WTC11 (cell line): ENCODE measurements at regions not wholly inside any gene's neighbourhood (a gene's known extent, or its start where the extent isn't known, plus 50 kb on each side); places are given as distances from the start of the nearest gene placed in this dataset.

Experiments
- ATAC-seq: fragments of 200-7000 bp; cut with Tn5 transposase; 2 replicates; pipeline ENCODE4 v1.10.0; 2021; ENCODE audit warnings: mild to moderate bottlenecking, moderate library complexity
- CTCF ChIA-PET: fragments of 300-600 bp; sonication (Branson Sonifier 250); formaldehyde crosslinking; loops from one replicate; lab custom pipeline; 2021; ENCODE audit warnings: antibody characterized with exemption; lab: Charles Lee
- POLR2A ChIA-PET: fragments of 350-600 bp; sonication (Branson Sonifier 250); formaldehyde crosslinking; loops from one replicate; lab custom pipeline; 2021; ENCODE audit warnings: antibody characterized with exemption; lab: Charles Lee
- DNase-seq: peaks from one replicate; pipeline ENCODE4 v3.0.0; 2021; ENCODE audit warnings: low spot score
- H3K27ac Mint-ChIP-seq: 2 replicates; pipeline ENCODE4 v1.8.0; 2021; ENCODE audit warnings: mixed read lengths
- H3K27me3 Mint-ChIP-seq: 2 replicates; pipeline ENCODE4 v1.8.0; 2021; ENCODE audit warnings: low read depth, mild to moderate bottlenecking, moderate library complexity, mixed read lengths
- H3K36me3 Mint-ChIP-seq: 2 replicates; pipeline ENCODE4 v1.8.0; 2021; ENCODE audit warnings: mixed read lengths
- H3K4me1 Mint-ChIP-seq: 2 replicates; pipeline ENCODE4 v1.8.0; 2022; ENCODE audit warnings: mixed read lengths
- H3K4me3 Mint-ChIP-seq: 2 replicates; pipeline ENCODE4 v1.8.0; 2021; ENCODE audit warnings: mild to moderate bottlenecking, moderate library complexity, mixed read lengths
- H3K9me3 Mint-ChIP-seq: 2 replicates; pipeline ENCODE4 v1.8.0; 2021; ENCODE audit warnings: mixed read lengths
- ARID4B ChIP-seq: sonication (generic); formaldehyde crosslinking; IDR thresholded peaks from 2 replicates; pipeline ENCODE4 v1.8.0; 2023; ENCODE audit warnings: missing genetic modification reagents, mild to moderate bottlenecking, borderline replicate concordance
- E2F1 ChIP-seq: sonication (generic); formaldehyde crosslinking; IDR thresholded peaks from 2 replicates; pipeline ENCODE4 v1.8.0; 2022; ENCODE audit warnings: mild to moderate bottlenecking, missing genetic modification reagents
- ELF4 ChIP-seq: sonication (generic); formaldehyde crosslinking; IDR thresholded peaks from 2 replicates; pipeline ENCODE4 v1.8.1; 2022; ENCODE audit warnings: low read depth, mild to moderate bottlenecking, moderate library complexity, missing genetic modification reagents
- ERG ChIP-seq: fragments of 250-450 bp; sonication (Bioruptor Pico); IDR thresholded peaks from 2 replicates; pipeline ENCODE4 v1.8.0; 2021; ENCODE audit warnings: mild to moderate bottlenecking
- GABPB1 ChIP-seq: sonication (generic); formaldehyde crosslinking; IDR thresholded peaks from 2 replicates; pipeline ENCODE4 v1.8.1; 2023; ENCODE audit warnings: mild to moderate bottlenecking, missing genetic modification reagents
- JUN ChIP-seq: sonication (generic); formaldehyde crosslinking; IDR thresholded peaks from 2 replicates; pipeline ENCODE4 v1.8.0; 2023; ENCODE audit warnings: mild to moderate bottlenecking, missing genetic modification reagents
- KAT7 ChIP-seq: sonication (generic); formaldehyde crosslinking; IDR thresholded peaks from 2 replicates; pipeline ENCODE4 v1.8.1; 2023; ENCODE audit warnings: missing genetic modification reagents, mild to moderate bottlenecking, borderline replicate concordance
- NR2C2 ChIP-seq: sonication (generic); formaldehyde crosslinking; IDR thresholded peaks from 2 replicates; pipeline ENCODE4 v1.8.0; 2022; ENCODE audit warnings: mild to moderate bottlenecking, missing genetic modification reagents
- RORB ChIP-seq: fragments of 250-450 bp; sonication (Bioruptor Pico); IDR thresholded peaks from 2 replicates; pipeline ENCODE4 v1.9.0; 2021; ENCODE audit warnings: mild to moderate bottlenecking
- SOX15 ChIP-seq: fragments of 250-450 bp; sonication (Bioruptor Pico); IDR thresholded peaks from 2 replicates; pipeline ENCODE4 v1.9.0; 2021; ENCODE audit warnings: mild to moderate bottlenecking
- SP1 ChIP-seq: sonication (generic); formaldehyde crosslinking; conservative IDR thresholded peaks from 2 replicates; pipeline ENCODE4 v1.8.1; 2022; ENCODE audit warnings: missing genetic modification reagents
- STAT6 ChIP-seq: sonication (generic); formaldehyde crosslinking; conservative IDR thresholded peaks from 2 replicates; pipeline ENCODE4 v1.8.1; 2023; ENCODE audit warnings: mild to moderate bottlenecking, low read depth, missing genetic modification reagents, moderate library complexity
- TCF7 ChIP-seq: sonication (generic); formaldehyde crosslinking; IDR thresholded peaks from 2 replicates; pipeline ENCODE4 v1.8.0; 2022; ENCODE audit warnings: mild to moderate bottlenecking, low read depth, missing genetic modification reagents, moderate library complexity
- TP53 ChIP-seq: sonication (generic); formaldehyde crosslinking; IDR thresholded peaks from 2 replicates; pipeline ENCODE4 v1.8.1; 2023; ENCODE audit warnings: mild to moderate bottlenecking, missing genetic modification reagents
- USF1 ChIP-seq: sonication (generic); formaldehyde crosslinking; IDR thresholded peaks from 2 replicates; pipeline ENCODE4 v1.8.0; 2022; ENCODE audit warnings: mild to moderate bottlenecking, missing genetic modification reagents
- ZMAT4 ChIP-seq: fragments of 250-450 bp; sonication (Bioruptor Pico); IDR thresholded peaks from 2 replicates; pipeline ENCODE4 v1.9.0; 2021; ENCODE audit warnings: mild to moderate bottlenecking
- ZNF423 ChIP-seq: fragments of 250-450 bp; sonication (Bioruptor Pico); IDR thresholded peaks from 2 replicates; pipeline ENCODE4 v2.1.2; 2022; ENCODE audit warnings: mild to moderate bottlenecking, moderate library complexity
- ZNF532 ChIP-seq: fragments of 250-450 bp; sonication (Bioruptor Pico); IDR thresholded peaks from 2 replicates; pipeline ENCODE4 v1.9.0; 2021; ENCODE audit warnings: mild to moderate bottlenecking, borderline replicate concordance
- ZNF671 ChIP-seq: fragments of 250-450 bp; sonication (Bioruptor Pico); IDR thresholded peaks from 2 replicates; pipeline ENCODE4 v1.8.0; 2021; ENCODE audit warnings: mild to moderate bottlenecking

GRCh38 chr18:27276479-27276878 lies 91.4 kb upstream of the CHST9 start:
- ATAC-seq = no peak
- peaks cover 19% of the 10 kb centered on the region for H3K36me3 Mint-ChIP-seq

More at GRCh38 chr18:27276479-27276878, 91.4 kb upstream of the CHST9 start:
- H3K9me3 Mint-ChIP-seq = peaks cover 24% of the 10 kb centered on the region
- H3K4me1 Mint-ChIP-seq = peaks cover 23% of the 10 kb centered on the region
- no peak for DNase-seq
- peaks cover 5% of the 10 kb centered on the region; the same call in 1 of the 2 replicates for H3K27me3 Mint-ChIP-seq
- no peak overlapping the region for H3K27ac Mint-ChIP-seq
- TF ChIP-seq TP53 (CRISPR knock-in tag) = no peak
- TF ChIP-seq TCF7 = no peak
- no peak for TF ChIP-seq ELF4 (CRISPR knock-in tag)
- no peak for TF ChIP-seq JUN
- TF ChIP-seq ZNF532 (CRISPR knock-in tag) = no peak
- no peak for TF ChIP-seq NR2C2 (CRISPR knock-in tag)
- TF ChIP-seq USF1 = no peak
- TF ChIP-seq STAT6 (CRISPR knock-in tag) = no peak
- no peak for TF ChIP-seq SP1 (CRISPR knock-in tag)
- TF ChIP-seq SOX15 = no peak
- TF ChIP-seq ZNF671 = no peak
- no peak for TF ChIP-seq GABPB1 (CRISPR knock-in tag)
- no peak for TF ChIP-seq KAT7 (CRISPR knock-in tag)
- TF ChIP-seq ZNF423 (CRISPR knock-in tag) = no peak
- TF ChIP-seq E2F1 = no peak
- TF ChIP-seq ZMAT4 (CRISPR knock-in tag) = no peak
- TF ChIP-seq ARID4B = no peak
- no peak for TF ChIP-seq ERG (CRISPR knock-in tag)
- TF ChIP-seq RORB (CRISPR knock-in tag) = no peak
- TF ChIP-seq, all 79 proteins: peak for 0
- ChIA-PET POLR2A (no interaction called here), CTCF (no interaction called here)
- H3K4me3 Mint-ChIP-seq = no peak overlapping the region
